Sciatic nerve (tissue), 2 donors: ENCODE measurements at regions not wholly inside any gene's neighbourhood (a gene's known extent, or its start where the extent isn't known, plus 50 kb on each side); places are given as distances from the start of the nearest gene placed in this dataset.

Source experiments
- ATAC-seq: fragments of 200-7000 bp; cut with Tn5 transposase; one replicate; pipeline ENCODE4 v1.9.1; 2020; ENCODE audit warnings: mild to moderate bottlenecking, moderate library complexity
- DNase-seq: peaks from one replicate; pipeline ENCODE4 v3.0.0-alpha.2; 2020; ENCODE audit warnings: low spot score
- intact Hi-C: fragments of 100-400 bp; cut with DNase I; formaldehyde crosslinking; loops from one replicate; pipeline ENCODE4 v1.14.2; 2022
- donor health status: DM: no; HTN: no; CAD: no.
- donor health status: DM: no; HTN: no; CAD: no.

GRCh38 chr22:26974914-26975803, 317.8 kb downstream of the MIAT start:
- no peak for DNase-seq
- ATAC-seq: no peak
- intact Hi-C loops: no loop called here

GRCh38 chr22:26975865-26976264, 318.5 kb downstream of the MIAT start:
- ATAC-seq (no peak), DNase-seq (no peak)
- intact Hi-C loops: no loop called here

GRCh38 chr22:26977741-26978376, 320.5 kb downstream of the MIAT start:
- ATAC-seq: no peak

GRCh38 chr22:26979294-26979693, 321.9 kb downstream of the MIAT start:
- intact Hi-C loops: no loop called here
- ATAC-seq (no peak), DNase-seq (no peak)

More at GRCh38 chr22:26977741-26978376, 320.5 kb downstream of the MIAT start:
- no peak for DNase-seq
- intact Hi-C loops: no loop called here

GRCh38 chr22:26981111-26981510, 323.7 kb downstream of the MIAT start:
- intact Hi-C loops: no loop called here
- DNase-seq (no peak), ATAC-seq (no peak)

- intact Hi-C loops: no loop called here
- ATAC-seq: peak; percentile 47
- no peak for DNase-seq
Measured at GRCh38 chr22:26981541-26981940, 324.2 kb downstream of the MIAT start.

GRCh38 chr22:26983311-26983710, 325.9 kb downstream of the MIAT start:
- DNase-seq: no peak
- ATAC-seq: no peak
- intact Hi-C loops: no loop called here

- intact Hi-C loops: no loop called here
- no peak for ATAC-seq
Measured at GRCh38 chr22:26985206-26985605, 327.8 kb downstream of the MIAT start.

GRCh38 chr22:26985931-26986782, 328.8 kb downstream of the MIAT start:
- DNase-seq: no peak
- intact Hi-C loops: no loop called here
- no peak for ATAC-seq

More at GRCh38 chr22:26985206-26985605, 327.8 kb downstream of the MIAT start:
- no peak for DNase-seq

GRCh38 chr22:26986884-26987283, 329.5 kb downstream of the MIAT start:
- DNase-seq: no peak
- intact Hi-C loops: no loop called here
- no peak for ATAC-seq

GRCh38 chr22:26990503-26991189, 333.3 kb downstream of the MIAT start:
- ATAC-seq (no peak), DNase-seq (no peak)
- intact Hi-C loops: no loop called here

GRCh38 chr22:26992556-26992955, 335.2 kb downstream of the MIAT start:
- intact Hi-C loops: no loop called here
- no peak for ATAC-seq
- DNase-seq: no peak

- intact Hi-C loops: no loop called here
- ATAC-seq: no peak
- no peak for DNase-seq
Measured at GRCh38 chr22:26993886-26994285, 336.5 kb downstream of the MIAT start.

- no peak for ATAC-seq
- DNase-seq: no peak
- intact Hi-C loops: no loop called here
Measured at GRCh38 chr22:26994801-26995200, 337.4 kb downstream of the MIAT start.

GRCh38 chr22:26995235-26995634, 337.8 kb downstream of the MIAT start:
- ATAC-seq: no peak
- DNase-seq: no peak
- intact Hi-C loops: no loop called here

- no peak for ATAC-seq
- intact Hi-C loops: no loop called here
- DNase-seq: no peak
Measured at GRCh38 chr22:26996154-26996553, 338.8 kb downstream of the MIAT start.

- DNase-seq: no peak
- intact Hi-C loops: no loop called here
- ATAC-seq: peak; percentile 92
Measured at GRCh38 chr22:26998129-26998528, 340.7 kb downstream of the MIAT start.

GRCh38 chr22:26998716-26999115, 341.3 kb downstream of the MIAT start:
- intact Hi-C loops: no loop called here
- no peak for DNase-seq
- peak; percentile 33 for ATAC-seq

GRCh38 chr22:27003297-27003696, 345.9 kb downstream of the MIAT start:
- ATAC-seq: peak; percentile 49
- intact Hi-C loops: no loop called here
- no peak for DNase-seq
